Thymus (tissue), 11 donors: ENCODE measurements at regions not wholly inside any gene's neighbourhood (a gene's known extent, or its start where the extent isn't known, plus 50 kb on each side); places are given as distances from the start of the nearest gene placed in this dataset.
A peak's percentile ranks its signal among the peaks of the same experiment; 100 is the strongest.

ENCODE experiments used
- DNase-seq, 9 donors: peaks; one replicate each; pipeline ENCODE4 v3.0.0-alpha.2; 2013; ENCODE audit warnings: low spot score in 9 of 9, low read depth in 6 of 9, missing footprints in 1 of 9
- H3K27ac ChIP-seq, 2 donors: one replicate each; pipeline ENCODE4 v1.5.1; 2013; ENCODE audit warnings: control low read depth in 1 of 2, low read depth in 1 of 2, low read length in 1 of 2, mild to moderate bottlenecking in 1 of 2, moderate library complexity in 1 of 2
- H3K27me3 ChIP-seq, 2 donors: one replicate each; pipeline ENCODE4 v1.5.1; 2013; ENCODE audit warnings: low read length in 1 of 2; ENCODE audit not compliant: control insufficient read depth in 2 of 2, insufficient read depth in 1 of 2
- H3K36me3 ChIP-seq, 2 donors: one replicate each; pipeline ENCODE4 v1.5.1; 2013; ENCODE audit warnings: low read length in 1 of 2, mild to moderate bottlenecking in 1 of 2, moderate library complexity in 1 of 2; ENCODE audit not compliant: control insufficient read depth in 2 of 2, insufficient read depth in 2 of 2
- H3K4me1 ChIP-seq, 2 donors: one replicate each; pipeline ENCODE4 v1.5.1; 2013; ENCODE audit warnings: low read length in 2 of 2; ENCODE audit not compliant: control insufficient read depth in 2 of 2, insufficient read depth in 2 of 2
- H3K4me3 ChIP-seq, 2 donors: one replicate each; pipeline ENCODE4 v1.5.1; 2013; ENCODE audit warnings: low read length in 2 of 2, control low read depth in 1 of 2, mild to moderate bottlenecking in 1 of 2
- H3K9me3 ChIP-seq, 2 donors: one replicate each; pipeline ENCODE4 v1.5.1; 2013; ENCODE audit warnings: low read length in 1 of 2, mild to moderate bottlenecking in 1 of 2; ENCODE audit not compliant: control insufficient read depth in 2 of 2, insufficient read depth in 1 of 2
- WGBS: extraction: QIAGEN DNeasy Blood & Tissue Kit; methylation state at CpG from one replicate; pipeline ENCODE4 v1.1.7; 2013; 5-methylcytosine and 5-hydroxymethylcytosine counted together
- donor health status: healthy.

DNA sequence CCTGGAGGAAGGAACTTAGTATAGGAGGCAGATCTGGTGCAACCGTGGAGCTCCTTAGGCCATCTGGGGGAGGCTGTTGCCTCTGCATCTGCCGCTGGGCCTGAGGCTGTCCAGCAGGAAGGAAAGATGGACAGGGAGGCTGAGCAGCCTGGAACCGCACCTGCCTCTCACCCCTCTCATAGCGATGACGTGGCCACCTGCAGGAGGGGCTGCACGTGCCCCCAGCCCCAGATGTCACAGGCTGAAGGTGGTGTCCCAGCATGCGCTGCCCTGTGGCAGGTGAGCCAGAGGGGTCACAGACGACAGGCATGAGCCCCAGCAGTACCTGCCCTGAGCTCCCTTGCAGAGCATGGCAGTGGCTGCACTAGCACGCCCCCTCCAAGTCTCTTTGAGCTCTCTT, 283.9 kb downstream of the ACTR3B start:
- Histone ChIP-seq H3K27ac (no peak overlapping the region), H3K9me3 (no peaks in the 10 kb centered on the region), H3K4me1 (no peaks in the 10 kb centered on the region), H3K27me3 (no peaks in the 10 kb centered on the region), H3K4me3 (no peak overlapping the region), H3K36me3 (no peaks in the 10 kb centered on the region)
- no peak for DNase-seq
- 93% methylated on average over 9 of the region's 9 CpGs for WGBS

DNA sequence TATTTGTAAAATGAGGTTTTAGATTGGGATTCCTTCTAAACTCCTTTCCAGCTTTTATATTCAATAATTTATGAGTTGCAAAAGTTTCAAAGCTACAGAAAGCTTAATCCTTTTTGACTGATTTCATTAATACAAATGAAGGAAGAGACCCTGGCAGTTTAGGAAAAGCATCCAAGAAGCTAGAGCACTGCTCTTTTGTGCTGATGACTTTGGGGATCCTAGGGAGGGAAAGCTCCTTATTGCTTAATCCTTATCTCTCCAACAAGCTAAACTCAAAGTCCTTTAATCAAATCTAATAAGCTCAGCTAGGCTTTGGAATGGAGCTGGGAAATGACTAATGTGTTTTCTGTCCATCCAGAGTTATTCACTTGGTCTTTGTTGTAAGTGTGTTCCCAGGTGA, 285.4 kb downstream of the ACTR3B start:
- H3K4me3 ChIP-seq: no peak overlapping the region
- no peaks in the 10 kb centered on the region for H3K9me3 ChIP-seq
- no peaks in the 10 kb centered on the region for H3K27me3 ChIP-seq
- H3K4me1 ChIP-seq: no peaks in the 10 kb centered on the region
- no peak for DNase-seq
- H3K36me3 ChIP-seq: no peaks in the 10 kb centered on the region
- no peak overlapping the region for H3K27ac ChIP-seq

DNA sequence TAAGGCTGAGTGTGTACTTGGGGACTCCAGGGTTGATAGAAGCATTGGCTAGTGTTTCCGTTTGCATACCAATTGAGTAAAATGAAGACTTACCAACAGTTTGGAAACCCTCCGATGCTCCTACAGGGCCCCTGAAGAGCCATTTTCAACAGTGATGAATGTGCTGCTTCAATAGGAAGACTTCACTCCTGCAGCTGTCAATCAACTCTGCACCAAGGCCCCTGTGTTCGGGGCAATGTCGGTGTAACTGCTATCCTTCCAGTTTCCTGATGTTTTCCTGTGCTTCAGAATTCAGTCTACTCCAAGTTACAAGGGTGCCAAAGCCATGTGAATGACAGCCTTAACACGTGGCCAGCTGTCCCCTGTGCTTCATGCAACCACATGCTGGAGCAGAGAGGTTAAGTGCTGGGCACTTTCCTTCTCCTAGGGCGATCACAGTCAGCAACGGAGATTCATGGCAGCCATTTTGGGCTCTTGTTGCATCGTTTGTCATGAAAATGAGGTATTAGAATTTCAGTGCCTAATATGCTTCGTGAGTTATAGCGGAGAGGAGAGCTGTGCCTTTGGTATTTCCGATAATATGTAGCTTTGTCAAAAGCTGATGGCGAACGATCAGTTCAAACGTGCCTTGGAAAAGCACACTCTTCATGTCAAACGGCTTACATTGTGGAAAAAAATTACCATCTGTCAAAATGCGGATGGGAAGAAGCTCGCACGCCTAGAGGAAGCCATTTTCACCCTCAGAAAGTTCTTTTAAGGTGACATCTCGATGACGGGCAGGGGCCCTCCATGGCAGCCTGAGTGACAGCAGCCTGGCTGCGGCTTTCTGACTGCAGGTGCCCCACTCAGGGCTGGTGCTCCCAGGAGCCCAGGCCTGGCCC, 287.8 kb downstream of the ACTR3B start:
- Histone ChIP-seq H3K36me3 (no peaks in the 10 kb centered on the region), H3K27ac (no peak overlapping the region), H3K4me1 (no peaks in the 10 kb centered on the region), H3K27me3 (no peaks in the 10 kb centered on the region), H3K4me3 (no peak overlapping the region), H3K9me3 (no peaks in the 10 kb centered on the region)
- WGBS: 92% methylated on average over 21 of the region's 21 CpGs
- DNase-seq: no peak

DNA sequence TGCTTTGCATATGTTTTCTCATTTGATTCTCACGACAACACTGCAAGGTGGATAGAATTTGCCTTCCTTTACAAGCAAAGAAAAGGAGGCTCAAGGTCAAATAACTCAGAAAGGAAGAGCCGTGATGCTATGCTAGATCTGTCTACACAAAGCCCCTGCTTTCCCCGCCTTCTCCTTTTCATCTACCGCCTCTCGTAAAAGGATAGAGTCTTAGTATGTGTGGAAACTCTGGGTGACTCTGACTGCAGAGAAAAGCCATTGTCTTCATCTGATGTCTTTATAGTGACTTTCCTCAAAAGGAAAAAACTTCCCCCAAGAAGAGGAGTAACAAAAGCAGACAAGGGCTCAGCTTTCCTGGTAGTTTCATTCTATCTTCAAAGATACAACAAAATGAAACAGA, 292.7 kb downstream of the ACTR3B start:
- Histone ChIP-seq H3K9me3 (no peaks in the 10 kb centered on the region), H3K36me3 (no peaks in the 10 kb centered on the region), H3K27me3 (no peaks in the 10 kb centered on the region), H3K27ac (no peak overlapping the region), H3K4me1 (no peaks in the 10 kb centered on the region), H3K4me3 (no peak overlapping the region)
- WGBS: 88% methylated on average over 5 of the region's 5 CpGs
- no peak for DNase-seq

DNA sequence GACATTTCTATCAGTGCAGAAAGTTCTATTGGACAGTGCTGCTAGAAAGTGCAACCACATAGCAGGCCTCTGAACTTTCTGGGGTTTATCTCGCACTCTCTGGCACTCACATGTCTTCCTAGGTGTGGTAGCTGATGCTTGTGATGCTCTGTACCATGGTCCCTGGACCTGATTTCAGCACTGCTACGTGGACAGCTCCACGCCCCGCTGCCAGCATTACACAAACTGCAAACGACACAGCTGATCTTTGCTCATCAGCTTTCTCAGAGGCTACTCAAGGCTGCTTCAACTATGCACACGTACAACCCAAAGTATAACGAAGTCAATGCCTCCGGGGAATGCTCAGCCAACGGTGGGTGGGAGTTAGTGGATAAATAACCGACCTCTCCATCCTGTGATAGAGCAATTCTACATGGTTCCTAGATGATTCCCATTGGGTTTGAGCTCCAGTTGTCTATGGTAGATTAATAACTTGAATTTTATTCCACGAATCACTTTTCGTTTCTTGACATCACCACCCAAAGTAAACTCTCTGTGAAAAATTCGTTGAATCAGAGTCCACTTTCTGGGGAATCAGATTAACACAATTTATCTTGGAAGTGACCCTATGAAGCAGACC, 302.5 kb downstream of the ACTR3B start:
- WGBS: 59% methylated on average over 13 of the region's 13 CpGs
- Histone ChIP-seq H3K4me1 (no peaks in the 10 kb centered on the region), H3K27ac (no peak overlapping the region), H3K27me3 (no peaks in the 10 kb centered on the region), H3K4me3 (no peak overlapping the region), H3K9me3 (no peaks in the 10 kb centered on the region), H3K36me3 (no peaks in the 10 kb centered on the region)
- peak in 2 of 9 donors; percentile 8 to 12 for DNase-seq

DNA sequence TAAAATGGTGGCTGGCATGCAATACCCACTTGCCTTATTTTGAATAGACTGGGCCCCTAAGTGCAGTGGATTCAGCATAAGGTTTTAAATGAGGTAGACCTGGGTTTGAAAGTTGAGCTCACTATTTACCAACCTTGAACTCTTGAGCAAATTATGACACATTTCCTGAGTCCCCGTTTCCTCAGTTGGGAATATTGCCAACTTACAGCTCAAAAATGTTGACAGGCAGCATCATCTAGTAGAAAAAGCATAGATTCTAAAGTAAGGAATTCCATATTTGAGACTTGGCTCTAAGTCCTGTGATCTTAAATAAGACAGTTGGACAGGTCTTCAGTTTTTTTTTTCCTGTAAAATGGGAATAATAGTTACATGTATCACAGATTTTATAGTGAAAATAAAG, 305.5 kb downstream of the ACTR3B start:
- no peak overlapping the region for H3K27ac ChIP-seq
- H3K36me3 ChIP-seq: no peaks in the 10 kb centered on the region
- 49% methylated on average over 1 of the region's 1 CpG for WGBS

DNA sequence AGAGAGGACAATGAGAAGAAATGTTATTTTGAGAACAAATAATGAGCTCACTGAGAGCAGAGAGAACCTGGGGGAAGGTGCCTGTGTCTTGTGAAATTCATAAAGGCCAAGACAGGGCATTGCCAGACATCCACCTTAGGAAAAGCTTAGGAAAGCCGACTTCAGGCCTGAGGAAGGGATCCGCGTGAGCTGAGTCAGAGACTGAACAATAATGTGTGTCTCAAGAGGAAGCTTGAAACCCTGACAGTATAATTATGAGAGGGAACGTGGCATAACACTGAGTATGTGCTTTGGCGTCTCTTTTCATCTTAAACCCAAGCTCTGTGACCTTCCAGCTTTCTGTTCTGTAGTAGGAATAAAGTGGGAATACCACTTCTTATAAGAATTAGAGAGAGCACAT, 307.2 kb downstream of the ACTR3B start:
- Histone ChIP-seq H3K4me1 (no peaks in the 10 kb centered on the region), H3K27ac (no peak overlapping the region), H3K9me3 (no peaks in the 10 kb centered on the region), H3K27me3 (no peaks in the 10 kb centered on the region), H3K4me3 (no peak overlapping the region), H3K36me3 (no peaks in the 10 kb centered on the region)
- DNase-seq: no peak
- WGBS: 91% methylated on average over 5 of the region's 5 CpGs

More for the DNA sequence above, 305.5 kb downstream of the ACTR3B start:
- Histone ChIP-seq H3K4me3 (no peak overlapping the region), H3K4me1 (no peaks in the 10 kb centered on the region), H3K27me3 (no peaks in the 10 kb centered on the region), H3K9me3 (no peaks in the 10 kb centered on the region)
- DNase-seq: no peak

DNA sequence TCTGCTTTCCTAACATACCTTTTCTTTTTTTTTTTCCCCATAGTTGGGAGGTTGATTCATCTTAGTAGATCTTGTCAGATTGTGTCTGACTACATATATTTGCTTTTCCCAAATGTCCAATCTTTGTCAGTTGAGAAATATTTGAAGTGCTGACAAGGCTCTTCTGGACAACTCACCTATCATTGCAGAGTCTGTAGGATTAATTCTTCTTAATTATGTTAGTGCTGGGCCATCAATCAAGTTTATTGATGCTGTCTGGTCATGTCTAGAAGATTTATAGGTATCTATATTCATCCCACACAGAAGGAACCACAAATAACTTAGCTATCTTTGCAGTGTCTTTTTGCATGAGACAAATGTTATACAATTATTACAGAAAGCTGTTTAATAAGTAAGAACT, 310.6 kb downstream of the ACTR3B start:
- Histone ChIP-seq H3K4me1 (no peaks in the 10 kb centered on the region), H3K4me3 (no peak overlapping the region), H3K27ac (no peak overlapping the region), H3K9me3 (no peaks in the 10 kb centered on the region), H3K36me3 (no peaks in the 10 kb centered on the region), H3K27me3 (no peaks in the 10 kb centered on the region)
- no peak for DNase-seq

DNA sequence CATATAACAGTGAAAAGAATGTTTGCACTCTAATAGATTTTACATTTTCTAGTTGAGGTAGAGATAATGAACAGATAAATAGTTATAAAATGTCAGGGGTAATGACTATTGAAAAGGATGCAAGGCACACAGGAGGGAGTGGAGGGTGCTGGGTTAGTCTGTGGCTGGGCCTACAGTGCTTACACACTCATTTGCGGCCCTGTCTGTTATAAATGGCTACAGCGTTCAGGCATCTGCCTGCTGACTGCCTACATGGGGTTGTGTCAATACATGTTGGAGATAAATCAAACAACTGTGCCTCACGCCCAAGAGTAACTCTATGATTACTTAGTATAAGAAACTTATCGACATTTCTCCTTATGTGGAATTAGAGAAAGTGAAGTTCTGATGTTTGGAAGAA, 313.3 kb downstream of the ACTR3B start:
- no peaks in the 10 kb centered on the region for H3K36me3 ChIP-seq
- H3K27ac ChIP-seq: no peak overlapping the region
- no peak overlapping the region for H3K4me3 ChIP-seq
- H3K27me3 ChIP-seq: no peaks in the 10 kb centered on the region
- WGBS: 85% methylated on average over 4 of the region's 4 CpGs
- DNase-seq: no peak
- H3K9me3 ChIP-seq: no peaks in the 10 kb centered on the region
- no peaks in the 10 kb centered on the region for H3K4me1 ChIP-seq
